ENCODE measurements at regions not wholly inside any gene's neighbourhood (a gene's known extent, or its start where the extent isn't known, plus 50 kb on each side); places are given as distances from the start of the nearest gene placed in this dataset.

DNA sequence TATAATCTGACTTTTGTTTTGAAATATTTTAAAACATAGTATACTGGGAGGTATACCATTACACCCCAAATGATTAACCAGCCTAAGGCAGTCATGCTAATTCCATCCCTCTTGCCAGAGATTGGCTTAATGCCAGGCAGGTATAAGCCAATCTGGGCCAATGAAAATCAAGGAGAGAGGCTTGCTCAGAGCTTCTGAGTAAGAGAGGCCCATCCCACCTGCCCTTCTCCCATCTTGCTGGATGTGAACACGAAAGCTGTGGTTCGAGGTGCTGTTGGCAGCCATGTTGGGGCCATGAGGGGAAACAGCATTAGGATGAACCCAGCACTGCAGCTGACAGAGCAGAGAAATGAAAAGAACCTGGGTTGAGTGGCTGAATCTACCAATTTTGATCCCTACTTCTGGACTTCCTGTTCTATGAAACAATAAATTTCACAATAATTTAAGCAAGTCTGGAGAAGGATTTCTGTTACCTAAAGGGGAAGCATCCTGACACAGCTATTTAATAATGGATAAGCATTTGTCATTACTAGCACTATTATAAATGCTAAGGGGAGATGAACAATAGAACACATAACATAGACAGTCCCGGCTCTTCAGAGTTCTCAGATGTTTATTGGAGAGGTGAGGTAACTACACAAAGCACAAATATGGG lies 152.3 kb downstream of the CDC5L start:
- Histone ChIP-seq H2AFZ (ENCODE audit: low read depth) (no peak overlapping the region), H3K4me1 (ENCODE audit: control insufficient read depth in 1 of 2, insufficient read depth in 2 of 2, low read depth in 1 of 2, low read length in 1 of 2) (no peaks in the 10 kb centered on the region; a peak in 1 of 4 replicates), H3F3A (replicated peaks; ENCODE audit: insufficient read depth) (no peaks in the 10 kb centered on the region), H3K27me3 (ENCODE audit: insufficient read depth) (no peaks in the 10 kb centered on the region; the same call in 1 of the 2 replicates), H3K27ac (ENCODE audit: low read depth in 2 of 2, low read length in 1 of 2) (no peak overlapping the region), H3K9me3 (no peaks in the 10 kb centered on the region), H3K79me2 (ENCODE audit: insufficient read depth) (no peaks in the 10 kb centered on the region), H4K20me1 (ENCODE audit: insufficient read depth) (no peaks in the 10 kb centered on the region), H3K9me2 (no peaks in the 10 kb centered on the region), H3K9ac (no peak overlapping the region), H3K4me3 (ENCODE audit: low read depth in 2 of 2, low read length in 1 of 2) (no peak overlapping the region), H3K36me3 (replicated peaks in 1 of 2; ENCODE audit: control insufficient read depth in 1 of 2, insufficient read depth in 2 of 2, low read length in 1 of 2) (no peaks in the 10 kb centered on the region), H3K4me2 (no peak overlapping the region)
- no peak for DNase-seq
- WGBS (ENCODE audit: low lambda C conversion rate) = 26% methylated on average over 3 of the region's 3 CpGs
- POLR2A ChIA-PET = no interaction called here
- no peak for TF ChIP-seq RFX5 (IDR thresholded peaks at IDR 0.05; ENCODE audit: low read length)
- no peak for TF ChIP-seq USF1 (IDR thresholded peaks at IDR 0.05; ENCODE audit: borderline replicate concordance, low read depth)
- no peak for TF ChIP-seq RAD21 (IDR thresholded peaks at IDR 0.05; ENCODE audit: low read length)
- TF ChIP-seq RCOR1 (IDR thresholded peaks at IDR 0.05; ENCODE audit: low read length) = no peak
- TF ChIP-seq, protein P1, sequence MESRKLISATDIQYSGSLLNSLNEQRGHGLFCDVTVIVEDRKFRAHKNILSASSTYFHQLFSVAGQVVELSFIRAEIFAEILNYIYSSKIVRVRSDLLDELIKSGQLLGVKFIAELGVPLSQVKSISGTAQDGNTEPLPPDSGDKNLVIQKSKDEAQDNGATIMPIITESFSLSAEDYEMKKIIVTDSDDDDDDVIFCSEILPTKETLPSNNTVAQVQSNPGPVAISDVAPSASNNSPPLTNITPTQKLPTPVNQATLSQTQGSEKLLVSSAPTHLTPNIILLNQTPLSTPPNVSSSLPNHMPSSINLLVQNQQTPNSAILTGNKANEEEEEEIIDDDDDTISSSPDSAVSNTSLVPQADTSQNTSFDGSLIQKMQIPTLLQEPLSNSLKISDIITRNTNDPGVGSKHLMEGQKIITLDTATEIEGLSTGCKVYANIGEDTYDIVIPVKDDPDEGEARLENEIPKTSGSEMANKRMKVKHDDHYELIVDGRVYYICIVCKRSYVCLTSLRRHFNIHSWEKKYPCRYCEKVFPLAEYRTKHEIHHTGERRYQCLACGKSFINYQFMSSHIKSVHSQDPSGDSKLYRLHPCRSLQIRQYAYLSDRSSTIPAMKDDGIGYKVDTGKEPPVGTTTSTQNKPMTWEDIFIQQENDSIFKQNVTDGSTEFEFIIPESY (IDR thresholded peaks at IDR 0.05; ENCODE audit: borderline replicate concordance, low read depth) = no peak
- no peak for TF ChIP-seq FOSL2 (IDR thresholded peaks at IDR 0.05; ENCODE audit: borderline replicate concordance, low read depth)
- no peak for TF ChIP-seq EZH2phosphoT487 (IDR thresholded peaks at IDR 0.05; ENCODE audit: borderline replicate concordance, low read depth)
- TF ChIP-seq IRF3 (IDR thresholded peaks at IDR 0.05; ENCODE audit: low read depth, low read length) = no peak
- no peak for TF ChIP-seq MEF2A (IDR thresholded peaks at IDR 0.05; ENCODE audit: borderline replicate concordance, low read depth)
- TF ChIP-seq CHD2 (IDR thresholded peaks at IDR 0.05; ENCODE audit: low read length, partially characterized antibody) = no peak
- no peak for TF ChIP-seq ELF1 (IDR thresholded peaks at IDR 0.05)
- no peak for TF ChIP-seq POLR2AphosphoS5 (IDR thresholded peaks at IDR 0.05; ENCODE audit: low read depth, low read length)
- TF ChIP-seq, protein P2, sequence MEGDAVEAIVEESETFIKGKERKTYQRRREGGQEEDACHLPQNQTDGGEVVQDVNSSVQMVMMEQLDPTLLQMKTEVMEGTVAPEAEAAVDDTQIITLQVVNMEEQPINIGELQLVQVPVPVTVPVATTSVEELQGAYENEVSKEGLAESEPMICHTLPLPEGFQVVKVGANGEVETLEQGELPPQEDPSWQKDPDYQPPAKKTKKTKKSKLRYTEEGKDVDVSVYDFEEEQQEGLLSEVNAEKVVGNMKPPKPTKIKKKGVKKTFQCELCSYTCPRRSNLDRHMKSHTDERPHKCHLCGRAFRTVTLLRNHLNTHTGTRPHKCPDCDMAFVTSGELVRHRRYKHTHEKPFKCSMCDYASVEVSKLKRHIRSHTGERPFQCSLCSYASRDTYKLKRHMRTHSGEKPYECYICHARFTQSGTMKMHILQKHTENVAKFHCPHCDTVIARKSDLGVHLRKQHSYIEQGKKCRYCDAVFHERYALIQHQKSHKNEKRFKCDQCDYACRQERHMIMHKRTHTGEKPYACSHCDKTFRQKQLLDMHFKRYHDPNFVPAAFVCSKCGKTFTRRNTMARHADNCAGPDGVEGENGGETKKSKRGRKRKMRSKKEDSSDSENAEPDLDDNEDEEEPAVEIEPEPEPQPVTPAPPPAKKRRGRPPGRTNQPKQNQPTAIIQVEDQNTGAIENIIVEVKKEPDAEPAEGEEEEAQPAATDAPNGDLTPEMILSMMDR (IDR thresholded peaks at IDR 0.05) = no peak
- TF ChIP-seq FOXM1 (IDR thresholded peaks at IDR 0.05; ENCODE audit: low read depth) = no peak
- no peak for TF ChIP-seq JUND (IDR thresholded peaks at IDR 0.05)
- CTCF ChIA-PET = no interaction called here

All from SK-N-SH (cell line).